ENCODE measurements at regions not wholly inside any gene's neighbourhood (a gene's known extent, or its start where the extent isn't known, plus 50 kb on each side); places are given as distances from the start of the nearest gene placed in this dataset.

DNA sequence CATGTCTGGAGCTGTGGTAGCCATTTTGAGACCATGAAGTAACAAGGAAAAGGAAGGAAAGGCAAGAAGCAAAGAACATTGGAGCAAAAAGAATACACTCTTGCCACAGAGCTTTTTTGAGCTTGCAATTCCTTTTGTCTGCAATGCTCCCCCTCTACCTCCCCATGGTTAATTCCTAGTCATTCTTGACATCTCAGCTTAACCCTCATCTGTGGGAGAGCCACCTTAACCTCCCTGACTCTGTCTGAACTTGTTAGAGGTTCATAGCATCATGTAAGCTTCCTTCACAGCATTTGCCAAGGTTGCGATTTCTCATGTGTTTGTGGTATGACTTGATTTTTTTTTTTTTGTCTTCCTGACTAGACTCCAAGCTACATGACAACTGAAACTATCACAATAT is 564.1 kb upstream of the PLXNA2 start:
- TF ChIP-seq POLR2AphosphoS5 (IDR thresholded peaks at IDR 0.05; ENCODE audit: low read depth, low read length), result no peak
- TF ChIP-seq, protein P1, sequence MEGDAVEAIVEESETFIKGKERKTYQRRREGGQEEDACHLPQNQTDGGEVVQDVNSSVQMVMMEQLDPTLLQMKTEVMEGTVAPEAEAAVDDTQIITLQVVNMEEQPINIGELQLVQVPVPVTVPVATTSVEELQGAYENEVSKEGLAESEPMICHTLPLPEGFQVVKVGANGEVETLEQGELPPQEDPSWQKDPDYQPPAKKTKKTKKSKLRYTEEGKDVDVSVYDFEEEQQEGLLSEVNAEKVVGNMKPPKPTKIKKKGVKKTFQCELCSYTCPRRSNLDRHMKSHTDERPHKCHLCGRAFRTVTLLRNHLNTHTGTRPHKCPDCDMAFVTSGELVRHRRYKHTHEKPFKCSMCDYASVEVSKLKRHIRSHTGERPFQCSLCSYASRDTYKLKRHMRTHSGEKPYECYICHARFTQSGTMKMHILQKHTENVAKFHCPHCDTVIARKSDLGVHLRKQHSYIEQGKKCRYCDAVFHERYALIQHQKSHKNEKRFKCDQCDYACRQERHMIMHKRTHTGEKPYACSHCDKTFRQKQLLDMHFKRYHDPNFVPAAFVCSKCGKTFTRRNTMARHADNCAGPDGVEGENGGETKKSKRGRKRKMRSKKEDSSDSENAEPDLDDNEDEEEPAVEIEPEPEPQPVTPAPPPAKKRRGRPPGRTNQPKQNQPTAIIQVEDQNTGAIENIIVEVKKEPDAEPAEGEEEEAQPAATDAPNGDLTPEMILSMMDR (IDR thresholded peaks at IDR 0.05), result no peak
- TF ChIP-seq, protein P2, sequence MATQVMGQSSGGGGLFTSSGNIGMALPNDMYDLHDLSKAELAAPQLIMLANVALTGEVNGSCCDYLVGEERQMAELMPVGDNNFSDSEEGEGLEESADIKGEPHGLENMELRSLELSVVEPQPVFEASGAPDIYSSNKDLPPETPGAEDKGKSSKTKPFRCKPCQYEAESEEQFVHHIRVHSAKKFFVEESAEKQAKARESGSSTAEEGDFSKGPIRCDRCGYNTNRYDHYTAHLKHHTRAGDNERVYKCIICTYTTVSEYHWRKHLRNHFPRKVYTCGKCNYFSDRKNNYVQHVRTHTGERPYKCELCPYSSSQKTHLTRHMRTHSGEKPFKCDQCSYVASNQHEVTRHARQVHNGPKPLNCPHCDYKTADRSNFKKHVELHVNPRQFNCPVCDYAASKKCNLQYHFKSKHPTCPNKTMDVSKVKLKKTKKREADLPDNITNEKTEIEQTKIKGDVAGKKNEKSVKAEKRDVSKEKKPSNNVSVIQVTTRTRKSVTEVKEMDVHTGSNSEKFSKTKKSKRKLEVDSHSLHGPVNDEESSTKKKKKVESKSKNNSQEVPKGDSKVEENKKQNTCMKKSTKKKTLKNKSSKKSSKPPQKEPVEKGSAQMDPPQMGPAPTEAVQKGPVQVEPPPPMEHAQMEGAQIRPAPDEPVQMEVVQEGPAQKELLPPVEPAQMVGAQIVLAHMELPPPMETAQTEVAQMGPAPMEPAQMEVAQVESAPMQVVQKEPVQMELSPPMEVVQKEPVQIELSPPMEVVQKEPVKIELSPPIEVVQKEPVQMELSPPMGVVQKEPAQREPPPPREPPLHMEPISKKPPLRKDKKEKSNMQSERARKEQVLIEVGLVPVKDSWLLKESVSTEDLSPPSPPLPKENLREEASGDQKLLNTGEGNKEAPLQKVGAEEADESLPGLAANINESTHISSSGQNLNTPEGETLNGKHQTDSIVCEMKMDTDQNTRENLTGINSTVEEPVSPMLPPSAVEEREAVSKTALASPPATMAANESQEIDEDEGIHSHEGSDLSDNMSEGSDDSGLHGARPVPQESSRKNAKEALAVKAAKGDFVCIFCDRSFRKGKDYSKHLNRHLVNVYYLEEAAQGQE (IDR thresholded peaks at IDR 0.05; ENCODE audit: insufficient read depth in 1 of 2, low read depth in 2 of 2, low read length in 1 of 2), result no peak
- TF ChIP-seq SIN3A (IDR thresholded peaks at IDR 0.05; ENCODE audit: borderline replicate concordance, insufficient read depth, low read depth, low read length), result no peak
- TF ChIP-seq TCF7L2 (IDR thresholded peaks at IDR 0.05; ENCODE audit: low read depth, low read length), result no peak
